Ovary (tissue), 7 donors: ENCODE measurements at regions not wholly inside any gene's neighbourhood (a gene's known extent, or its start where the extent isn't known, plus 50 kb on each side); places are given as distances from the start of the nearest gene placed in this dataset.

ENCODE experiments used
- DNase-seq, 5 donors: peaks; one replicate each; pipeline ENCODE4 v3.0.0-alpha.2; 2019 to 2020
- H3K27ac ChIP-seq, 2 donors: fragments of 200-600 bp; one replicate each; pipeline versions ENCODE4 v1.5.1 to v1.8.0; 2019 to 2022
- H3K27me3 ChIP-seq: fragments of 200-600 bp; one replicate; pipeline ENCODE4 v1.8.0; 2022
- H3K36me3 ChIP-seq: fragments of 200-600 bp; sonication (generic); one replicate; pipeline ENCODE4 v1.5.1; 2019
- H3K4me1 ChIP-seq: one replicate; pipeline ENCODE4 v1.8.1; 2013; ENCODE audit warnings: mild to moderate bottlenecking, moderate library complexity; ENCODE audit not compliant: insufficient read depth
- H3K4me3 ChIP-seq: fragments of 200-600 bp; sonication (generic); one replicate; pipeline ENCODE4 v1.5.1; 2017
- H3K9me3 ChIP-seq, 2 donors: fragments of 200-600 bp in 1 of 2; sonication (generic) in 1 of 2; one replicate each; pipeline versions ENCODE4 v1.5.1 to v1.8.1; 2013 to 2019; ENCODE audit warnings: mild to moderate bottlenecking in 1 of 2, moderate library complexity in 1 of 2
- CTCF ChIP-seq, 3 donors: fragments of 450-650 bp in 2 of 3; fragments of 200-600 bp in 1 of 3; IDR thresholded peaks; one replicate each; pipeline versions ENCODE4 v1.5.1 to v1.8.0; 2016 to 2022; ENCODE audit warnings: antibody characterized with exemption in 3 of 3, mild to moderate bottlenecking in 1 of 3
- EP300 ChIP-seq: sonication (generic); formaldehyde crosslinking; IDR thresholded peaks from one replicate; pipeline ENCODE4 v1.6.1; 2017; ENCODE audit warnings: antibody characterized with exemption
- POLR2A ChIP-seq: fragments of 450-650 bp; IDR thresholded peaks from one replicate; pipeline ENCODE4 v1.6.1; 2017; ENCODE audit warnings: antibody characterized with exemption, mild to moderate bottlenecking, moderate library complexity
- WGBS, 3 donors: extraction: QIAGEN DNeasy Blood & Tissue Kit in 1 of 3; methylation state at CpG; one replicate each; pipeline versions ENCODE4 v1.1.5 to v1.1.7; 2013 to 2017; 5-methylcytosine and 5-hydroxymethylcytosine counted together
- intact Hi-C, 4 donors: fragments of 100-400 bp; cut with DNase I; formaldehyde crosslinking; loops; one replicate each; pipeline versions ENCODE4 v1.11.0 to v1.15.1; 2022 to 2023
- donor health status: DM: no; HTN: no; CAD: no; lungs with moderate emphysema.
- donor health status: DM: no; HTN: no; CAD: no.
- donor health status: Bipolar disorder and iron deficiency.
- donor health status: DM: no; HTN: no; CAD: no.
- donor health status: DM: yes; HTN: yes; CAD: no.

GRCh38 chr13:112124141-112124540 lies 57.2 kb downstream of the SOX1 start:
- no peak overlapping the region for H3K27ac ChIP-seq
- no peaks in the 10 kb centered on the region for H3K36me3 ChIP-seq
- no peaks in the 10 kb centered on the region for H3K27me3 ChIP-seq
- WGBS, 3 donors, result 19 to 30% (median 22%) methylated on average over 5 of the region's 5 CpGs
- H3K4me1 ChIP-seq, result no peaks in the 10 kb centered on the region
- TF ChIP-seq CTCF (IDR thresholded peaks at IDR 0.05) (no peak), EP300 (no peak), POLR2A (no peak)
- no peaks in the 10 kb centered on the region for H3K9me3 ChIP-seq
- intact Hi-C loops, result no loop called here
- no peak overlapping the region for H3K4me3 ChIP-seq
- DNase-seq, result no peak

GRCh38 chr13:112127564-112128330 lies 60.8 kb downstream of the SOX1 start:
- H3K36me3 ChIP-seq, result no peaks in the 10 kb centered on the region
- WGBS, 3 donors, result 68 to 72% (median 72%) methylated on average over 15 of the region's 15 CpGs
- no peak for DNase-seq
- no peak for TF ChIP-seq EP300
- no peak for TF ChIP-seq CTCF (IDR thresholded peaks at IDR 0.05)
- no peak for TF ChIP-seq POLR2A
- no peak overlapping the region for H3K27ac ChIP-seq
- intact Hi-C loops, result no loop called here
- H3K4me1 ChIP-seq, result no peaks in the 10 kb centered on the region
- no peaks in the 10 kb centered on the region for H3K9me3 ChIP-seq
- no peaks in the 10 kb centered on the region for H3K27me3 ChIP-seq
- no peak overlapping the region for H3K4me3 ChIP-seq

GRCh38 chr13:112128331-112128610 lies 61.3 kb downstream of the SOX1 start:
- intact Hi-C loops, result no loop called here
- DNase-seq, result no peak
- WGBS, 3 donors, result 71 to 84% (median 81%) methylated on average over 7 to 8 of the region's 8 CpGs
- Histone ChIP-seq H3K4me1 (no peaks in the 10 kb centered on the region), H3K27ac (no peak overlapping the region), H3K4me3 (no peak overlapping the region), H3K27me3 (no peaks in the 10 kb centered on the region), H3K36me3 (no peaks in the 10 kb centered on the region), H3K9me3 (no peaks in the 10 kb centered on the region)
- no peak for TF ChIP-seq POLR2A
- TF ChIP-seq EP300, result no peak
- TF ChIP-seq CTCF (IDR thresholded peaks at IDR 0.05), result no peak

GRCh38 chr13:112130418-112130817 lies 63.5 kb downstream of the SOX1 start:
- DNase-seq, result no peak
- Histone ChIP-seq H3K4me1 (no peaks in the 10 kb centered on the region), H3K27ac (no peak overlapping the region), H3K36me3 (no peaks in the 10 kb centered on the region), H3K9me3 (no peaks in the 10 kb centered on the region), H3K4me3 (no peak overlapping the region), H3K27me3 (no peaks in the 10 kb centered on the region)
- intact Hi-C loops, result no loop called here
- TF ChIP-seq POLR2A, result no peak
- no peak for TF ChIP-seq EP300
- TF ChIP-seq CTCF (IDR thresholded peaks at IDR 0.05), result no peak
- WGBS, 3 donors, result 79 to 85% (median 84%) methylated on average over 7 of the region's 7 CpGs
